ENCODE measurements at regions not wholly inside any gene's neighbourhood (a gene's known extent, or its start where the extent isn't known, plus 50 kb on each side); places are given as distances from the start of the nearest gene placed in this dataset.
"Not testable (repeated sequence)": the region's sequence is repeated elsewhere in the genome, so short reads cannot be mapped to it uniquely, and the experiment has no call there.

- DNase-seq (ENCODE audit: low read depth in 2 of 2) = peak; percentile 69
These were observed 332.6 kb downstream of the AEBP2 start for GRCh38 chr12:19771858-19772257.

- no peak for DNase-seq (ENCODE audit: low read depth in 2 of 2)
These were observed 333.5 kb downstream of the AEBP2 start for GRCh38 chr12:19772776-19773175.

GRCh38 chr12:19775241-19775640 lies 335.9 kb downstream of the AEBP2 start:
- no peak for DNase-seq (ENCODE audit: low read depth in 2 of 2)

GRCh38 chr12:19775976-19776375 lies 336.7 kb downstream of the AEBP2 start:
- DNase-seq (ENCODE audit: low read depth in 2 of 2) = not testable (repeated sequence)

- no peak for DNase-seq (ENCODE audit: low read depth in 2 of 2)
These were observed 338.9 kb downstream of the AEBP2 start for GRCh38 chr12:19778172-19778571.

GRCh38 chr12:19778797-19779196 lies 339.5 kb downstream of the AEBP2 start:
- no peak for DNase-seq (ENCODE audit: low read depth in 2 of 2)

GRCh38 chr12:19779395-19780056 lies 340.2 kb downstream of the AEBP2 start:
- DNase-seq (ENCODE audit: low read depth in 2 of 2) = no peak

- DNase-seq (ENCODE audit: low read depth in 2 of 2) = no peak
These were observed 341.2 kb downstream of the AEBP2 start for GRCh38 chr12:19780460-19780859.

- no peak for DNase-seq (ENCODE audit: low read depth in 2 of 2)
These were observed 344.5 kb downstream of the AEBP2 start for GRCh38 chr12:19783547-19784444.

- DNase-seq (ENCODE audit: low read depth in 2 of 2) = no peak
These were observed 352.7 kb downstream of the AEBP2 start for GRCh38 chr12:19792028-19792427.

GRCh38 chr12:19794116-19794515 lies 354.8 kb downstream of the AEBP2 start:
- DNase-seq (ENCODE audit: low read depth in 2 of 2) = no peak

GRCh38 chr12:19799216-19799615 lies 359.9 kb downstream of the AEBP2 start:
- no peak for DNase-seq (ENCODE audit: low read depth in 2 of 2)

- no peak for DNase-seq (ENCODE audit: low read depth in 2 of 2)
These were observed 360.8 kb downstream of the AEBP2 start for GRCh38 chr12:19799895-19800602.

- DNase-seq (ENCODE audit: low read depth in 2 of 2) = no peak
These were observed 361.6 kb downstream of the AEBP2 start for GRCh38 chr12:19800884-19801283.

GRCh38 chr12:19801941-19802340 lies 362.6 kb downstream of the AEBP2 start:
- no peak for DNase-seq (ENCODE audit: low read depth in 2 of 2)

GRCh38 chr12:19802915-19803314 lies 363.6 kb downstream of the AEBP2 start:
- DNase-seq (ENCODE audit: low read depth in 2 of 2) = no peak

- DNase-seq (ENCODE audit: low read depth in 2 of 2) = no peak
These were observed 365.4 kb downstream of the AEBP2 start for GRCh38 chr12:19804737-19805136.

- DNase-seq (ENCODE audit: low read depth in 2 of 2) = no peak
These were observed 369.1 kb downstream of the AEBP2 start for GRCh38 chr12:19808371-19808770.

- no peak for DNase-seq (ENCODE audit: low read depth in 2 of 2)
These were observed 370.9 kb downstream of the AEBP2 start for GRCh38 chr12:19810213-19810612.

- DNase-seq (ENCODE audit: low read depth in 2 of 2) = no peak
These were observed 372.6 kb downstream of the AEBP2 start for GRCh38 chr12:19811922-19812321.

GRCh38 chr12:19819231-19819630 lies 379.9 kb downstream of the AEBP2 start:
- DNase-seq (ENCODE audit: low read depth in 2 of 2) = no peak

GRCh38 chr12:19822476-19822875 lies 383.2 kb downstream of the AEBP2 start:
- DNase-seq (ENCODE audit: low read depth in 2 of 2) = no peak
